Ovary (tissue), 3 donors: ENCODE measurements at regions not wholly inside any gene's neighbourhood (a gene's known extent, or its start where the extent isn't known, plus 50 kb on each side); places are given as distances from the start of the nearest gene placed in this dataset.

Experiments
- POLR2A ChIP-seq: fragments of 450-650 bp; IDR thresholded peaks from one replicate; pipeline ENCODE4 v1.6.1; 2017; ENCODE audit warnings: antibody characterized with exemption, mild to moderate bottlenecking, moderate library complexity
- TF ChIP-seq, protein P1 (sequence below), 3 donors: fragments of 450-650 bp in 2 of 3; fragments of 200-600 bp in 1 of 3; IDR thresholded peaks; one replicate each; pipeline versions ENCODE4 v1.5.1 to v1.8.0; 2016 to 2022; ENCODE audit warnings: antibody characterized with exemption in 3 of 3, mild to moderate bottlenecking in 1 of 3
- donor health status: DM: no; HTN: no; CAD: no.

- TF ChIP-seq, protein P1, sequence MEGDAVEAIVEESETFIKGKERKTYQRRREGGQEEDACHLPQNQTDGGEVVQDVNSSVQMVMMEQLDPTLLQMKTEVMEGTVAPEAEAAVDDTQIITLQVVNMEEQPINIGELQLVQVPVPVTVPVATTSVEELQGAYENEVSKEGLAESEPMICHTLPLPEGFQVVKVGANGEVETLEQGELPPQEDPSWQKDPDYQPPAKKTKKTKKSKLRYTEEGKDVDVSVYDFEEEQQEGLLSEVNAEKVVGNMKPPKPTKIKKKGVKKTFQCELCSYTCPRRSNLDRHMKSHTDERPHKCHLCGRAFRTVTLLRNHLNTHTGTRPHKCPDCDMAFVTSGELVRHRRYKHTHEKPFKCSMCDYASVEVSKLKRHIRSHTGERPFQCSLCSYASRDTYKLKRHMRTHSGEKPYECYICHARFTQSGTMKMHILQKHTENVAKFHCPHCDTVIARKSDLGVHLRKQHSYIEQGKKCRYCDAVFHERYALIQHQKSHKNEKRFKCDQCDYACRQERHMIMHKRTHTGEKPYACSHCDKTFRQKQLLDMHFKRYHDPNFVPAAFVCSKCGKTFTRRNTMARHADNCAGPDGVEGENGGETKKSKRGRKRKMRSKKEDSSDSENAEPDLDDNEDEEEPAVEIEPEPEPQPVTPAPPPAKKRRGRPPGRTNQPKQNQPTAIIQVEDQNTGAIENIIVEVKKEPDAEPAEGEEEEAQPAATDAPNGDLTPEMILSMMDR (IDR thresholded peaks at IDR 0.05), result no peak
- no peak for TF ChIP-seq POLR2A
These were observed 116.5 kb upstream of the SVIL start for GRCh38 chr10:29751240-29751639.
